Keratinocyte (primary cell): ENCODE measurements at regions not wholly inside any gene's neighbourhood (a gene's known extent, or its start where the extent isn't known, plus 50 kb on each side); places are given as distances from the start of the nearest gene placed in this dataset.

Experiments used
- DNase-seq: peaks from one replicate; pipeline ENCODE4 v3.0.0-alpha.2; 2011; ENCODE audit warnings: low read depth, missing footprints, low spot score
- FAIRE-seq: peaks from 2 replicates; lab custom pipeline; 2011; peaks lifted over from hg19 to GRCh38; lab: Jason Lieb, UNC
- H2AFZ ChIP-seq: 2 replicates; pipeline ENCODE4 v1.6.0; 2012; ENCODE audit warnings: low read length, control low read depth, inconsistent platforms; ENCODE audit not compliant: control insufficient read depth
- H3K27ac ChIP-seq: 2 replicates; pipeline ENCODE4 v1.5.1; 2011; ENCODE audit warnings: low read length; ENCODE audit not compliant: control insufficient read depth, insufficient read depth
- H3K27me3 ChIP-seq: 3 replicates; pipeline ENCODE4 v1.6.0; 2011; ENCODE audit warnings: low read length; ENCODE audit not compliant: control insufficient read depth, insufficient read depth; ENCODE audit errors: extremely low read depth
- H3K36me3 ChIP-seq, 2 experiments: 2 replicates in 1 of 2; 3 replicates in 1 of 2; pipeline ENCODE4 v1.5.1; 2011; ENCODE audit warnings: low read length in 2 of 2, mild to moderate bottlenecking in 1 of 2; ENCODE audit not compliant: control insufficient read depth in 2 of 2, insufficient read depth in 2 of 2; ENCODE audit errors: extremely low read depth in 1 of 2
- H3K4me1 ChIP-seq: 3 replicates; pipeline ENCODE4 v1.5.1; 2011; ENCODE audit warnings: low read length; ENCODE audit not compliant: control insufficient read depth, insufficient read depth; ENCODE audit errors: extremely low read depth
- H3K4me2 ChIP-seq: 3 replicates; pipeline ENCODE4 v1.6.0; 2011; ENCODE audit warnings: low read depth, low read length; ENCODE audit not compliant: control insufficient read depth, insufficient read depth; ENCODE audit errors: extremely low read depth
- H3K4me3 ChIP-seq, 3 experiments: fragments of 200-600 bp in 1 of 3; sonication (generic) in 1 of 3; 2 replicates in 2 of 3; 3 replicates in 1 of 3; pipeline ENCODE4 v1.5.1; 2011 to 2016; ENCODE audit warnings: low read length in 3 of 3, mild to moderate bottlenecking in 3 of 3, control low read depth in 2 of 3, inconsistent platforms in 1 of 3, low read depth in 1 of 3, mixed read lengths in 1 of 3, mixed run types in 1 of 3, moderate library complexity in 1 of 3; ENCODE audit not compliant: control insufficient read depth in 2 of 3, insufficient read depth in 2 of 3; ENCODE audit errors: extremely low read depth in 1 of 3
- H3K79me2 ChIP-seq: 2 replicates; pipeline ENCODE4 v1.6.0; 2012; ENCODE audit warnings: low read length; ENCODE audit not compliant: control insufficient read depth, insufficient read depth
- H3K9ac ChIP-seq: 3 replicates; pipeline ENCODE4 v1.6.0; 2011; ENCODE audit warnings: low read length; ENCODE audit not compliant: control insufficient read depth, insufficient read depth; ENCODE audit errors: extremely low read depth
- H3K9me1 ChIP-seq: 3 replicates; pipeline ENCODE4 v1.6.0; 2011; ENCODE audit warnings: low read length; ENCODE audit not compliant: control insufficient read depth, insufficient read depth; ENCODE audit errors: extremely low read depth
- H3K9me3 ChIP-seq: 2 replicates; pipeline ENCODE4 v1.5.1; 2012; ENCODE audit warnings: low read depth, low read length; ENCODE audit not compliant: control insufficient read depth
- H4K20me1 ChIP-seq: 3 replicates; pipeline ENCODE4 v1.6.0; 2011; ENCODE audit warnings: low read length; ENCODE audit not compliant: control insufficient read depth, insufficient read depth; ENCODE audit errors: extremely low read depth
- EZH2 ChIP-seq: IDR thresholded peaks from one replicate; pipeline ENCODE4 v1.6.1; 2012; ENCODE audit warnings: inconsistent platforms, mild to moderate bottlenecking, low read length, moderate library complexity
- dilution Hi-C: fragments of 300-500 bp; cut with MboI; formaldehyde crosslinking; loops from one replicate; pipeline ENCODE4 v1.7.0; 2020; ENCODE audit warnings: low sequenced_read_pairs; ENCODE audit not compliant: extremely low pct_ligation_motif_present
- TF ChIP-seq, protein P1 (sequence below), 3 experiments: IDR thresholded peaks in 1 of 3; conservative IDR thresholded peaks in 1 of 3; optimal IDR thresholded peaks in 1 of 3; 2 replicates in 2 of 3; 3 replicates in 1 of 3; pipeline versions ENCODE3 to v1.5.1; 2011; ENCODE audit warnings: low read length in 3 of 3, mild to moderate bottlenecking in 3 of 3, moderate library complexity in 2 of 3, control low read depth in 1 of 3, inconsistent platforms in 1 of 3; ENCODE audit not compliant: insufficient read depth in 2 of 3; ENCODE audit errors: extremely low read depth in 1 of 3

DNA sequence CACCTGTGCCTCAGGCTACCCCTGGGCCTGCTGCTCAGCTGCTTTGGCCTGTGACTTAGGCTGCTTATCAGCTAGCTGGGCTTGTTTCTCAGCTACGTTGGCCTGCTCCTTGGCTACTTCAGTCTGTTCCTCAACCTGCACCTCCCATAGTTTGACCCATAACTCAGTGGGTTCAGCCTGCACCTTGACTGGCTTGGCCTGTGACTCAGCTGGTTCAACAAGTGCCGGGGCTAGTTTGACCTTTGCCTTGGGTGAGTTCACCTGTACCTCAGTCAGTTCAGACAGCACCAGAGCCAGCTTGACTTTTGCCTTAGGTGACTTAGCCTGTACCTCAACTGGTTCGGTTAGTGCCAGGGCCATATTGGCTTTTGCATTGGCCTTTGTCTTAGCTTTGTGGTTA lies 171.2 kb downstream of the MSN start:
- dilution Hi-C loops: no loop called here
- no peak for DNase-seq
- no peaks in the 10 kb centered on the region for H4K20me1 ChIP-seq

DNA sequence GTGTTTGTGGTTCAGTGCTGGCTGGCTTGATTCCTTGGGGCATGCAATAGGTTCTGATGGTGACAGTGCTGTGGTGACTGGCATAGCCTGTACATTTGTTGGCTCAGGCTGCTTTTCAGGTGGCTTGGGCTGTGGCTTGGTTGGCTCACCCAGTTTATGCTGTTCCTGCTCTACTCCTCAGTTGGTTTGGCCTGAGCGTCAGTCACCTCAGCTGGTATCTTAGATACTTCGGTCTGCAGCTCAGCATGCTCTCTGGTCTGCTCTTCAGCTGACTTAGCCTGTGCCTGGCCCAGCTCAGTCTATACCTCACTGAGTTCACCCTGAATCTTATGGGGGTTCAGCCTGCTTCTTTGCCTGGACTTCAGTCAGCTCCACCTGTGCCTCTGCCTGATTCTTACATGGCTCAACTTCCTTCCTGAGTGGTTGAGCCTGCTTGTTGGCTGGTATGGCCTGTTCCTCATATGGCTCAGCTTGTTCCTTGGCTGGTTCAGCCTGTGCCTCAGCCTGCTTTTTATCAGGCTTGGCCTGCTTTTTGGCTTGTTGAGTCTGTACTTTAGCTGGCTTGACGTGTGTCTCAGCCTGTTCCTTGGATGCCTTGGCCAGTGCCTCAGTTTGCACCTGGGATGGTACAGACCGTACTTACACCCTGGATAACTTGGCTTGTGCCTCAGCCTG lies 170.6 kb downstream of the MSN start:
- Histone ChIP-seq H3K79me2 (no peaks in the 10 kb centered on the region), H3K4me2 (no peak overlapping the region), H4K20me1 (no peaks in the 10 kb centered on the region), H3K36me3 (no peaks in the 10 kb centered on the region), H3K4me1 (no peaks in the 10 kb centered on the region), H3K9ac (no peak overlapping the region), H2AFZ (no peak overlapping the region), H3K27me3 (no peaks in the 10 kb centered on the region), H3K9me3 (no peaks in the 10 kb centered on the region), H3K4me3 (no peak overlapping the region), H3K27ac (no peak overlapping the region), H3K9me1 (no peaks in the 10 kb centered on the region)
- FAIRE-seq: no peak
- no peak for TF ChIP-seq EZH2
- TF ChIP-seq, protein P1, sequence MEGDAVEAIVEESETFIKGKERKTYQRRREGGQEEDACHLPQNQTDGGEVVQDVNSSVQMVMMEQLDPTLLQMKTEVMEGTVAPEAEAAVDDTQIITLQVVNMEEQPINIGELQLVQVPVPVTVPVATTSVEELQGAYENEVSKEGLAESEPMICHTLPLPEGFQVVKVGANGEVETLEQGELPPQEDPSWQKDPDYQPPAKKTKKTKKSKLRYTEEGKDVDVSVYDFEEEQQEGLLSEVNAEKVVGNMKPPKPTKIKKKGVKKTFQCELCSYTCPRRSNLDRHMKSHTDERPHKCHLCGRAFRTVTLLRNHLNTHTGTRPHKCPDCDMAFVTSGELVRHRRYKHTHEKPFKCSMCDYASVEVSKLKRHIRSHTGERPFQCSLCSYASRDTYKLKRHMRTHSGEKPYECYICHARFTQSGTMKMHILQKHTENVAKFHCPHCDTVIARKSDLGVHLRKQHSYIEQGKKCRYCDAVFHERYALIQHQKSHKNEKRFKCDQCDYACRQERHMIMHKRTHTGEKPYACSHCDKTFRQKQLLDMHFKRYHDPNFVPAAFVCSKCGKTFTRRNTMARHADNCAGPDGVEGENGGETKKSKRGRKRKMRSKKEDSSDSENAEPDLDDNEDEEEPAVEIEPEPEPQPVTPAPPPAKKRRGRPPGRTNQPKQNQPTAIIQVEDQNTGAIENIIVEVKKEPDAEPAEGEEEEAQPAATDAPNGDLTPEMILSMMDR (optimal IDR thresholded peaks at IDR 0.05 in 1 of 3, IDR thresholded peaks at IDR 0.05 in 1 of 3, conservative IDR thresholded peaks at IDR 0.05 in 1 of 3; ENCODE audit: extremely low read depth in 1 of 3, insufficient read depth in 2 of 3, low read length in 3 of 3): no peak
- dilution Hi-C loops: no loop called here
- DNase-seq: no peak

More for the DNA sequence above, 171.2 kb downstream of the MSN start:
- no peak overlapping the region for H3K4me2 ChIP-seq
- no peaks in the 10 kb centered on the region for H3K9me1 ChIP-seq
- no peaks in the 10 kb centered on the region for H3K36me3 ChIP-seq
- H3K4me3 ChIP-seq: no peak overlapping the region
- H3K79me2 ChIP-seq: no peaks in the 10 kb centered on the region
- H3K27ac ChIP-seq: no peak overlapping the region
- H3K4me1 ChIP-seq: no peaks in the 10 kb centered on the region
- no peaks in the 10 kb centered on the region for H3K9me3 ChIP-seq
- no peak overlapping the region for H3K9ac ChIP-seq
- no peak for FAIRE-seq
- no peak overlapping the region for H2AFZ ChIP-seq
- TF ChIP-seq EZH2: no peak
- TF ChIP-seq, protein P1 (optimal IDR thresholded peaks at IDR 0.05 in 1 of 3, IDR thresholded peaks at IDR 0.05 in 1 of 3, conservative IDR thresholded peaks at IDR 0.05 in 1 of 3; ENCODE audit: extremely low read depth in 1 of 3, insufficient read depth in 2 of 3, low read length in 3 of 3): no peak
- H3K27me3 ChIP-seq: no peaks in the 10 kb centered on the region
